PFSK-1 (cell line): ENCODE measurements at regions not wholly inside any gene's neighbourhood (a gene's known extent, or its start where the extent isn't known, plus 50 kb on each side); places are given as distances from the start of the nearest gene placed in this dataset.

Experiments
- FOXP2 ChIP-seq: optimal IDR thresholded peaks from 2 replicates; pipeline ENCODE3; 2011; ENCODE audit warnings: borderline replicate concordance, control low read depth, inconsistent platforms; ENCODE audit not compliant: insufficient read depth; ENCODE audit errors: extremely low read length, extremely low read depth
- POLR2AphosphoS5 ChIP-seq: IDR thresholded peaks from 2 replicates; pipeline ENCODE4 v1.6.1; 2012; ENCODE audit warnings: low read depth, mild to moderate bottlenecking, control low read depth, low read length, moderate library complexity
- REST ChIP-seq, 2 experiments: IDR thresholded peaks; 2 replicates each; pipeline versions ENCODE4 v1.6.1 to v1.8.0; 2011 to 2012; ENCODE audit warnings: low read depth in 2 of 2, low read length in 2 of 2, control low read depth in 1 of 2, inconsistent platforms in 1 of 2, mild to moderate bottlenecking in 1 of 2, moderate library complexity in 1 of 2; ENCODE audit not compliant: insufficient read depth in 1 of 2
- SIN3A ChIP-seq: IDR thresholded peaks from 2 replicates; pipeline ENCODE4 v1.6.1; 2012; ENCODE audit warnings: mild to moderate bottlenecking, low read length, moderate library complexity, borderline replicate concordance; ENCODE audit not compliant: insufficient read depth

- TF ChIP-seq SIN3A (no peak), FOXP2 (no peak), REST (IDR thresholded peaks at IDR 0.05; ENCODE audit: insufficient read depth in 1 of 2, low read depth in 2 of 2, low read length in 2 of 2) (no peak), POLR2AphosphoS5 (no peak)
Observed at GRCh38 chr2:161049559-161049958, 110.7 kb upstream of the TANK start.
